ENCODE measurements at regions not wholly inside any gene's neighbourhood (a gene's known extent, or its start where the extent isn't known, plus 50 kb on each side); places are given as distances from the start of the nearest gene placed in this dataset.
"Not testable (repeated sequence)": the region's sequence is repeated elsewhere in the genome, so short reads cannot be mapped to it uniquely, and the experiment has no call there.

DNA sequence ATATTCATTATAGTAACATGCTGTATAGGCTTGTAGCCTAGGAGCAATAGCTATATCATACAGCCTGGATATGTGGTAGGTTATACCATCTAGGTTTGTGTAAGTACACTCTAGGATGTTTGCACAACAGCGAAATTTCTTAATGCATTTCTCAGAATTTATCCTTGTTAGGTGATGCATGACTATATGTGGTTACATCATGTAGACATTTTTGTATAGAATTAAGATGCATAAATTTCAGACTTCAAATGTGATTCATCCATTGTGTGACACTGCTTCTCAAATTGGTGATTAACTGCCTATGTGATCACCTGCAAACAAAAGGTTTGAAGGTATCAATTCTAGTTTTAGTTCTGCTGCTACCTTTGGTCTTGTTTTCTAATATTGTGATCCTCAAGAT lies 1787.0 kb upstream of the PIK3C3 start:
- no peak for DNase-seq

DNA sequence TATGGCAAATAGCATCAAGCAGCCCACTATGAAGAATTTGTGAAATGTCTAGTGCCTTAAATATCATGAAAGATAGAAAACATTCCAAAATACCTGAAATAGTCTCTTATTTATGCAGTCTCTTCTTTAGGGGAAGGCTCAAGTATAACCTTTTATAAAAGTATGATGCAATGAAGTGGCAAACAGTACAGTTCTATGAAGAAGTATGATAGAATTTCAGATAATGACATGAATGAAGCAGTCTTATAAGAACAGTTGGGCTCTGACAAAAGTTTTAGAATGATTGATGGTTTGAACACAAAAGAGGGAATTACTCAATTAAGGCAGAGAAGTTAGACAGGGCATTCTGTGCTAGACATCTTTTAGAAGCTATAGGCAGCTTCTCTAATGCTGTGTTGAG lies 1791.8 kb upstream of the PIK3C3 start:
- DNase-seq = no peak

DNA sequence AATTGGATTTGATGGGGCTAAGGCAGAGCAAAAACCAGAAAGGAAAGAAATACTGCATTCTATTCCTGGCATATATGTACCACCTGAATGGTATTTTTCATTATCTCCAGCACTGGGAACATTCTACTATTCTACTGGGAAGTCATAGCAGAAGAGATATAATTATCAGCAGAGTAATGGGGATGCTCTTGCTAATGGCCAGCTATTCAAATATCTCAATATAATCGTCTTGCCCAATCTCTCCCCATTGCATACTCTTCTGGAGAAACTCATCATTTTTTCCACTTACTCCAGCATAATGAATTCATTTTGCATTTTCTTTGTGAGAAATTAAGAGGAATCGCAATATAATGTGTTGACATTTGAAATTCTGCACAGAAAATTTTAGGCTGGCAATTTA lies 1794.7 kb upstream of the PIK3C3 start:
- DNase-seq = no peak

DNA sequence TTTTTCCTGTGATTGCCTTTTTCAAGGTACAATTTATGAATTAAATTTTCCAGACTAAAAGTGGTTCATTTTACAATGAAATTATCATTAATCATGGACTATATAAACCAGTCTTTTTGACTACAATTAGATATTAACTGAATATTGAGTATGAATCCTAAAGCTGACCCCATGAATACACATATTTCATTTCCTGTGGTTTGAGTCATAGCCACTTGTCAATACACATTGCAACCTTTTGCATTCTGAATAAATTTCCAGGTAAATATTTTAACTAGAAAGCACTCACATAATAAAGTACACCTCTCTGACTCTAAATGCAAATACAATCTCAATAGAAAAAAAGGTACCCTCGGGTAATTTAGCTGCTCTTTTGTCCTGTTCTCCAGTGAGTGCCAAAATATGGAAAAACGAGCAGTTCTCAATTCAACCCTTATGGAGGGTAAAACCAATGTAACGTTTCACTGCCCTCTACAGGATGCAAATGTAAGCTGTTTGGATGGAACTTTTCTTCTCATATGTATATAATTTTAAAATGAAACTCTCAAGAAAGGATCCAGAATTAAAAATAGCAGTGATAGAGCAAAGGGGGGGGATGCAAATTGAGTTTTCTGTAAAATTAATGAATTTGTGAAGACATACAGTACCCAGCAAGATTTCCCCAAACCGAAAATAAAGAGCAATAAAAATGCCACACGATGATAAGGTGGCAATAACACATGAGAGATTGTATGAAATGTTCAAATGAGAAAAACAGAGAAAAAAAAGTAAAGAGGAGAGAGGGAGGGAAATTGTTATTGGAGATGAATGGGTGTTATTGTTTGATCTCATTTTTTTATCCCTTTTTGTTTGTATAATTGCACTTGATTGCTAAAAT lies 1795.7 kb upstream of the PIK3C3 start:
- peak; percentile 54 for DNase-seq

DNA sequence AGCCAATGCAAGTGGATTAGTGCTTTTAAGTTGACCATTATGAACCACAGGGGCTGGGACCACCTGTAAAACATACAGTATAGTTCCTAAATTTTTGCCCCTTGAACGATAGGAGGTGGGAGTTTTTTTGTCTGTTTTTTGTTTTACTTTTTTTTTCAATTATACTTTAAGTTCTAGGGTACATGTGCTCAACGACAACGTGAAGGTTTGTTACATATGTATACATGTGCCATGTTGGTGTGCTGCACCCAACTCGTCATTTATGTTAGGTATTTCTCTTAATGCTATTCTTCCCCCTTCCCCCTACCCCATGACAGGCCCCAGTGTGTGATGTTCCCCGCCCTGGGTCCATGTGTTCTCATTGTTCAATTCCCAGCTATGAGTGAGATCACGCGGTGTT lies 1797.9 kb upstream of the PIK3C3 start:
- DNase-seq = no peak

DNA sequence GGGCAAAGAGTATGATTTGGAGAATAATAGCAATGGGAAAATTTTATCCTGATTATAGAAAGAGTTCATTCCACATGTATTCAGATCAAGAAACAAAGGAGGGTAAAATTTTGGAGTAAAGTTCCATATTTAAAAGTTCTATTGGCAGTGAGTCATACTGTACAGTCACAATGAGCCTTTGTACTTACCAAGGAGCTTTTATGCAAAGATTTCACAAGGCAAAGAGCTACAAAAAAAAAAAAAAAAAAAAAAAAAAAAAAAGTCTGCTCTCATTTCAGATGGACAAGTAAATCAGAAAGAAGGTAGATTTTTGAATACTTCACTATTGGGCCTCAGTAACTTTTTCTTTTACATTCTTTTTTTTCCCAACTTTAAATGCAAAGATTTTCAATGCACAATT lies 1802.2 kb upstream of the PIK3C3 start:
- DNase-seq = peak; percentile 34

DNA sequence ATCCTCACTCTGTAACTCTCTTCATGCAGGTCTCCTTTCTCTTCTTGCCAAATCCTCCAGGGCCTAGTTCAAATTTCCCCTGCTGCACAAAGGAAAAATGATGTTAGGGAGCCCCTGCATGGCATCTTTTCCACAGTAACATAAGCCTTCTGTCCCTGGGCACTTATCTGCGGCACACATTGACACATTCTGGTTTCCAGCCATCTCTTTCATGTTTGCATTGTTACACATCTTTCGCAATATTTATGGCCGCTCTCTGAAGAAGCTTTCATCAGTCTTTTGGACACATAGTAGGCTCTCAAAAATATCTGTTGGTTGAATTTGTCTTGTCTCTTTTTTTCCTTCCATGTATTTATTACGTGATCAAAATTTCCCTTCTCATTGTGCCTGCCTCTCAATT lies 1806.1 kb upstream of the PIK3C3 start:
- DNase-seq = no peak

DNA sequence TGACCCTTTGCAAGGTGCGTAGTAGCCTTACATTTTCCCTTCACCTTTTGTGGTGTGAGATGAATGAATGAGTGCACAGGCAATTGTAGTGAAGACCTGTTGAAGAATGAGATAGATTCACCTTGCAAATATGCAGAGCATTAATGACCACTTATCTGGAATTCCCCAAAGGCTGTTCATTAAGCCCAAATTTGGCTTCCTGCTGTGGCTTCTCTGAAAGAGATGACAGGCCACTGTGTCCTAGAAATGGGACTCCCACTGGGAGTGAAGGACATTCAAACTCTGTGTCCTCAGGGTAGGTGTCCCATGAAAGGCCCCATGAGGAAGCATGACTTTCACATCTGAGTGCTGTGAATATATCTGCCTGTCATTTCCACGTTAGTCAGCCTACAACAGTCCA lies 1821.8 kb upstream of the PIK3C3 start:
- no peak for DNase-seq

DNA sequence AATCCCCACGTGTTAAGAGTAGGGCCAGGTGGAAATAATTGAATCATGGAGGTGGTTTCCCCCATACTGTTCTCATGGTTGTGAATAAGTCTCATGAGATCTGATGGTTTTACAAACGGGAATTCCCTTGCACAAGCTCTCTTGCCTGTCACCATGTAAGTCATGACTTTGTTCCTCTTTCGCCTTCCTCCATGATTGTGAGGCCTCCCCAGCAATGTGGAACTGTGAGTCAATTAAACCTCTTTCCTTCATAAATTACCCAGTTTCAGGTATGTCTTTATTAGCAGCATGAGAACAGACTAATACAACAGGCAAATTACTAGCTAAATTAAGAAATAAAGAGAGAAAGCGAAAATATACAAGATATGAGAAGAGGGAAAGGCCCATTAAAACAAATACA lies 1822.6 kb upstream of the PIK3C3 start:
- not testable (repeated sequence) for DNase-seq

DNA sequence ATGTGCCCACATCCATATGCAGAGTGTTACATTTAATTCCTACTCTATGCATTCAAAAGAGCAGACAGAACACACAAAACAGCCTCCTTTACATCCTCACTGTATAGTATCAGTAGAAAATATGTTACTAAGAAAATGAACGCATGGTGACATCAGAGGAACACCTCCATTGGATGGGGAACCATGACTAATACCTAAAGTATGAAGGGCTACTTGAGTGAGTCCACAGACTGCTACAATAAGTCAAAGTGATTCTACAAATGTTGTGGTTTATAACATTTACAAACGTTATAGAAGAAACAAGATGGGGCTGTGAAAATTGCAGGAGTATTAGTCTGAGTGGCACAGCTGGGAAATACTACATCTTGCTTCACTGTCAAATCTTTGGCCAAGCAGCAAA lies 1830.9 kb upstream of the PIK3C3 start:
- peak; percentile 66 for DNase-seq

DNA sequence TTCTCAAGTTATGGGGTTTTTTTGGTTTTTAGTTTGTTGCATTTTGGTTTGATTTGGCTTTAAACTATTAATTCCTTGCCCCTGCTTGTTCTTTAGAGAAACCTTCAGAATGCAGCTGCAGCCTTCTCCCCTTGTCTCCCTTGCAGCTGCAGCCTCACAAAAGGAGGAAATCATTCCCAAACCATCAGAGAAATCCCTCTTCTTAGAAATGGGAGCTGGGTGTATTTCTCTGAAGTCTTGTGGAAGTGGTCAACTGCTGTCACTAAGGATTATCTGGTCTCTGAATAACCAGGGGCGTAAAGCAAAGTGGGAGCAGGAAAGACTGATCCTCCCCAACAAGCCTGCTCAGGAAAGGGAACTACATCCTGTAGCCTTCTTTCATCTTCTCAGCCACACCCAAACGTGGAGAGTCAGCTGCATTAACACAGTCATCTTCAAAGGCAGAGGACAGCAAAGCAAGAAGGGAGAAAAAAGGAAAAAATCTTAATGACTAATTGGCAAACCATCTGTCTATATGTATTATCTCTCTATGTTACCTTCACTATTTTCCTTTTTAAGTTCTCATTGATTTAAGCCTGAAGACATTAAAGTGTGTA lies 1834.1 kb upstream of the PIK3C3 start:
- no peak for DNase-seq

DNA sequence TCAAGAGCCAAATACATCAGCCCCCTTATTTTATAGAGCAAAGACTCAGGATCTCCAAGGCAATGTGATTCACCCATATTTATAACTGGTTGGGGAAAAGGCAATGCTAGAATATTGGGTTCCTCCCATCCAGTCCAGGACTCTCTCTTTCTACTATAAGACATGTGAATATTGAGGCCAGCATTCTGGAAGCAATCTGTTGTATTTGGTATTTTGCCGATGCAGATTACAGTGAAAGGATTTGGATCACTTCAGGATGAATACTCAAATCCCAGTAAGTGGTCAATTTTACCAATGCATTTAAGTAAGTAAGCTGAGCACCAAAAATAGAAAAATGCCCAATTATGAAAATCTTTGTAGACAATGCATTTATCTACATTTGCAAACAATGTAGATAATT lies 1834.7 kb upstream of the PIK3C3 start:
- no peak for DNase-seq

DNA sequence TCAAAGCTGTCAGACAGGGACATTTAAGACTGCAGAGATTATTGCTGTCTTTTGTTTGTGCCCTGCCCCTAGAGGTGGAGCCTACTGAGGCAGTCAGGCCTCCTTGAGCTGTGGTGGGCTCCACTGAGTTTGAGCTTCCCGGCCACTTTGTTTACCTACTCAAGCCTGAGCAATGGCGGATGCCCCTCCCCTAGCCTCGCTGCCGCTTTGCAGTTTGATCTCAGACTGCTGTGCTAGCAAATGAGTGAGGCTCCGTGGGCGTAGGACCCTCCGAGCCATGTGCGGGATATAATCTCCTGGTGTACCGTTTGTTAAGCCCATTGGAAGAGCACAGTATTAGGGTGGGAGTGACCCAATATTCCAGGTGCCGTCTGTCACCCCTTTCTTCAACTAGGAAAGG lies 1835.5 kb upstream of the PIK3C3 start:
- not testable (repeated sequence) for DNase-seq

DNA sequence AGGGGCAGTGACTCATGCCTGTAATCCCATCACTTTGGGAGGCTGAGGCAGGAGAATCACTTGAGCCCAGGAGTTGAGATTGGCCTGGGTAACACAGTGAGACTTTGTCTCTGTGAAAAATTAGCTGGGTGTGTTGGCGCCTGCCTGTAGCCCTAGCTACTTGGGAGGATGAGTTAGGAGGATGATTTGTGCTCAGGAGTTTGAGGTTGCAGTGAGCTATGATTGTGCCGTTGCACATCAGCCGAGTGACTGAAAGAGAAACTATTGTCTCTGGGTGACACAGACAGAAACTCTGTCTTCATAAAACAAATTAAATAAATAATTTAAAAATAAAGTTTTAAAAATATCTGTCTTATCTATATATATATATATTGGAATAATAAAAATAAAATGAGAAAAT lies 1844.6 kb upstream of the PIK3C3 start:
- DNase-seq = no peak

DNA sequence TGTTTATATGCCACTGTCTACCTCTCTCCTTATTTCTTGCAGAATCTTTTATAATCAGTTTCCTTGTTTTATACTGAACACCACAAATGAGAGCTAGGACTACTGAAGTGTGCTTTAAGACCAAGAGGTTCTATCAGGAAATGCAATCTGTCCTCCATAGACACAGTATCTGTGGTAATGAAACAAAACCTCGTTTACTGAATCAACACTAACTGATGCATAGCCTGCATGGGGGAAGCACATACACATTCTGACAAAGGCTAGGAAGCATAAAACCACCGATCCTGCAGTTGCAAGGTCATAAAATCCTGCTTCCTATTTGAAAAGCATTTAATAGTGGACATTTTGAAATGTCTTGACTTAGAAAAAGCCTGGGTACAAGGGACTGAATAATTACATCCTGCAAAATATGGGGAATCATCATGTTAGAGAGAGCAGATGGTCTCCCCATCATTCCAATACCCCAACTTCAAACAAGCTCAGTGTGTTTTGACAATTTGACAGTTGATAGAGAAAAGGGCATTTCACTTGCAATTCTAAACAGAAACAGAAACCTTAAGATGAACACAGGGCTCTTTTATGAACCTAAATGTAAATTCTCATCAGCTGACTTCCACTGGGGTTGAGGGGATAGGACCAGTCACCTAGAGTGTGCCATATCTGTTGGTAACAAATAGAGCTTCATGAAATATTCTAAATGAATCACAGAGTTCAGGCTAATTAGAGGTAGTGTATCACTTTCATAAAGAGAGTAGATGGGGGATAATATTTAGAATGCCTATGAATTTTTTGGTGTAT lies 1845.6 kb upstream of the PIK3C3 start:
- no peak for DNase-seq

DNA sequence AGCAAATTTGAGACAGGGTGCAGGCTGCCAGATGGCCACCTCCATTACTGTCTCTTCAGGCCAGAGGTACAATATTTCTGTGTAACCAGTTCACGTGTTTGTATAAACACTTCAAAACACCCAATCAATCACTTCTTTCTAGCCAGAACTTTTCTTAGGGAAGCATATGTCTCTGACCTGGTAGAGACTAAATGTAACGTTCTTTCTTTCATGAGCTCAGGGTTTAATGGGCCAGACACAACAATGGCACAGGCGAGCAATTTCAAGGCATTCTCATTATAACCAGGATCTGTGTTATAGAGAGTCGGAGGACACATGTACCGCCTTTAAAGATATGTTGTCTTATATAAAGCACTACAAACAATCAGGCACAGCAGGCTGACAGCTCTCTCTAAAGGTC lies 1846.4 kb upstream of the PIK3C3 start:
- DNase-seq = no peak

DNA sequence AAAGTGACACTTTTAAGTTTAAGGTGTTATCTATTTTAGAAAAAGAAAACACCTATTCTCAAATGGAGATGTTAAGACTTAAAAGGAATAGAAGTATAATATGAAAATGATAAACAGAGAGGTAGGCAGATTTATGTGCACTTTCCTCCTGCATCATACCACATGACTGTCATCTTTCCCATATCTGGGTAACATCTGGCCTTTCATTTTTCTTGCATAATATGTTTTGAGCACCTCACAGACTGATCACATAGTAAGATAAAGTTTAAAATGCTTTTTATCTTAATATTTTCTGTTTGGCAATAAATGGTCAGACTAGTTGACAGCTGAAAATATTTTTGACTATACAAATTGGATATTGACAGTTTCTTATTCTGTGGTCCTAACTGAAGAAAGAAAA lies 1852.1 kb upstream of the PIK3C3 start:
- DNase-seq = no peak

DNA sequence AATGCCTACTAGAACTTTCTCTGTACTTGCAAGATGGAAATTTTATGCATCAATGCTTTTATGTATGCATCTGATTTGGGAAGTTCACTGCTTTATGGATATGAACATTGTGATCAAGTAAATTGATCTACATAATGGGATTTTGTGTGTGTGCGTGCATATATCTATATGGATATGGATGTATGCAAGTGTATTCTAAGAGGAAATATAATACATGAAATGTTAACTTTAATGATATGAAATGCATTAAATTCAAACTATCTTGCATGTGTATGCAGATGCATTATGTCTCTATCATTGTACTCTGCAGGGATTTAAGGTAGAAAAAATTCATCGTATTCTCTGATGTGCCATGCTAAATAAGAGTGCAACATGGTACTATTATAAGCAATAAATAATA lies 1855.4 kb upstream of the PIK3C3 start:
- DNase-seq = no peak

DNA sequence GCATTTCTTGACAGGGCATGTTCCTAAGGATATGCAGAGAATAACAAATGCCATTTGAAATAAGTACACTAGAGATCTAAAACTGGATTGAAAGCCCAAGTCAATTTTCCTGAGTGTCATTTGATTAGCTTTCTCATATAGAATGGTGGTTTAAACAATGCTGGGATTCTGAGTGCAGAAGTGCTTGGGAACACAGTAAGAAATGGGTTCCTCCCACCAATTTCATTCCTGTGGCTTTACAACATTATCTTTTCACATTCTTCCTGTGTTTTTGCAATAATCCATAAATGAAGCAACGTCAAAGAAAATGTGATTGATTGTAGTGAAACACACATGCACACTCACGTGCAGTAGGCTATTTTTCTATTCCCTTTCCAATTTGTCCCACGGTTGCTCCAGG lies 1858.4 kb upstream of the PIK3C3 start:
- no peak for DNase-seq

DNA sequence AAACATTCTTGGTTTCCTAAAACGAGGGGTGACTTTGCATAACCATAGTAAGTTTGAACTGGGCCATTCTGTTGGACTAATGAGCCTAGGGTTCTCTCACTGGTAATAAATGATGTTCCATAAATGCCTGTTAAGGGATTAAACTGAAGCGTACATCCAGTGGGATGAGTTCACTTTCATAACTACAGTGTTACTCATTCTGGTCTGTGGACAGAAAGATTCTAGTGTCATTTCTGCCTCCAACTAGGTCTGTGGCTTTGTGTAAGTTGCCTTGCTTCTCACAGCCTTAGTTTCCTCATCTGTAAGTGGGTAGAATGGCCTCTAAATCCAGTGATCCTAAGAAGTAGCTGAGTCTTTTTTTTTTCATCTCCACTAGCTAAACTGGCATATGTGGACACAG lies 1860.6 kb upstream of the PIK3C3 start:
- DNase-seq = peak; percentile 44

DNA sequence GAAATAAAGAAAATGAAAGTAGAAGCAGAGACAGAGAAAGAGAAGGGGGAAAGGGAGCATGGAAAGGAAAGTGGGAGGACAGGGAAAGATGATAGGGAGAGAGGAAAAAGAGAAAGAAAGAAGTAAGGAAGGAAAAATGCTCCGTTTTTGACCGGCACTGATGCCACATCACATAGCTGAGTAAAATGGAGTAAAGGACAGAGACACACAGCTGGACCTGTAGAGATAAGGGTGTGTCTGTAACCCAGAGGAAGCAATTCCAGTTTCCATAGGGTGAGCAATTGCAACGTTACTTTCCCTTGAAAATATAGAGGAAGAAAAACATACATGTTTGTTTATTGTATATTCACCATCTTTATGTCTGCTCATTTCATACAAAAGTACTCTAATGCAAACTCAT lies 1866.9 kb upstream of the PIK3C3 start:
- no peak for DNase-seq

DNA sequence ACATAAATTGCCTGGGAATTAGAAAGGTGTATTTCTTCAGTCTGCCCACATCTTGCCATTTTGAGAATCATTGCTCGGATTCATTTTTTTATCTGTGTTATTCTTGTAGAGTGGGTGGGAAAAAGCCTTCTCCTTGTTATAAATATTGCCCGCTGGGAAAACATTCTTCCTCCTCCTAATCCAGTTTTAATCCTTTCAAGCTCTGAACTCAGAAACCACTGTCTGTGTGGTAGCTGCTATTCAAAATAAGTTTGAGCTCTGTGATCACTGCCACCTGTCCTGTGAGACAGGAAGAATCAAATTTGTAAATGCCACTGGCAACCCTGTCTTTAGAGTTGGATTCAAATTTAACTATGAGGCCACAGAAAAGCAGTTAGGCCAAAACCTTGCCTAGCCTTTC lies 1875.2 kb upstream of the PIK3C3 start:
- no peak for DNase-seq

DNA sequence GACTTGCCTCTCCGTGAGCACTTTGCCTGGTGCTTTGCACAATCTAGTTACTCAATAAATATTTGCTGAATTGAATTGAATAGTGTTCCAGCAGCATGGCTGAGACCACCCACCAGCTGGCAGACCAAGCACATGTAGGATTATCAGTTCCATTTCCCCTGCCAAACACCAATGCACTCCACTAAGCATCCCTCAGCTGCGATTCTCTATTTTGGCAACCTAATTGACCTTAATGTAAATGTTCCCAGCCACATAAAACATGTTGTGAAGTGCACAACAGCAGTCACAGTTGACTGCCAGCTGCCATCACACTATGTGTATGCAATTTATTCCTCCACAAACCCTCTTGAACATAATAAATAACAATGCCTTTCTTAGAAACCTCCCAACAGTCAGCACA lies 1879.4 kb upstream of the PIK3C3 start:
- no peak for DNase-seq

DNA sequence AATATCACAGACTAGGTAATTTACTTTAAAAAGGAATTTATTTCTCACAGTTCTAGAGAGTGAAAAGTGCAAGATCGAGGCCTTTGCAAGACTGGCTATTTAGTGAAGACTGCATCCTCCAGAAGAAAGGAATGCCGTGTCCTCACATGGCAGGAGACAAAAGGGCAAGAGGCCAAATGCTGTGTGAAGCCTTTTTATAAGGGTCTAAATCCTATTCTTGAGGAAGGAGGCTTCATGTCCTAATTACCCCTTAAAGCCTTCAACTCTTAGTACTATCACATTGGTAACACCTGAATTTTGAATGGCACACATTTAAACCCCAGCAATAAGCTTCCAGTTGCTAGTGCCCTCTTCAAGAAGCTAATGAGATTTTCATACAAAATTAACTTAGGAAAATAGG lies 1882.3 kb upstream of the PIK3C3 start:
- DNase-seq = no peak
